ENCODE measurements at regions not wholly inside any gene's neighbourhood (a gene's known extent, or its start where the extent isn't known, plus 50 kb on each side); places are given as distances from the start of the nearest gene placed in this dataset.

GRCh38 chr6:134520181-134521115, 202.5 kb upstream of the SGK1 start:
- intact Hi-C loops (cut with DNase I), result no loop called here
- DNase-seq, result no peak

- intact Hi-C loops (cut with DNase I), result no loop called here
These were observed 201.6 kb upstream of the SGK1 start for GRCh38 chr6:134519465-134519864.

GRCh38 chr6:134517868-134518267, 200.0 kb upstream of the SGK1 start:
- DNase-seq, result no peak
- intact Hi-C loops (cut with DNase I), result no loop called here

More at GRCh38 chr6:134519465-134519864, 201.6 kb upstream of the SGK1 start:
- DNase-seq, result no peak

- DNase-seq, result peak in 5 of 10 donors; percentile 16 to 84 (median 48)
These were observed 199.3 kb upstream of the SGK1 start for GRCh38 chr6:134517145-134517658.

GRCh38 chr6:134516582-134516981, 198.7 kb upstream of the SGK1 start:
- no peak for DNase-seq
- intact Hi-C loops (cut with DNase I), result no loop called here

More at GRCh38 chr6:134517145-134517658, 199.3 kb upstream of the SGK1 start:
- intact Hi-C loops (cut with DNase I), result no loop called here

- intact Hi-C loops (cut with DNase I), result no loop called here
- DNase-seq, result no peak
These were observed 198.1 kb upstream of the SGK1 start for GRCh38 chr6:134515986-134516385.

GRCh38 chr6:134512981-134513391, 195.1 kb upstream of the SGK1 start:
- DNase-seq, result peak in 7 of 10 donors; percentile 23 to 90 (median 55)
- intact Hi-C loops (cut with DNase I), result no loop called here

- intact Hi-C loops (cut with DNase I), result no loop called here
- DNase-seq, result no peak
These were observed 194.2 kb upstream of the SGK1 start for GRCh38 chr6:134511984-134512683.

GRCh38 chr6:134510920-134511319, 193.0 kb upstream of the SGK1 start:
- intact Hi-C loops (cut with DNase I), result no loop called here
- DNase-seq, result no peak

- no peak for DNase-seq
- intact Hi-C loops (cut with DNase I), result no loop called here
These were observed 192.2 kb upstream of the SGK1 start for GRCh38 chr6:134510142-134510541.

GRCh38 chr6:134508862-134509498, 191.1 kb upstream of the SGK1 start:
- intact Hi-C loops (cut with DNase I), result no loop called here
- no peak for DNase-seq

- no peak for DNase-seq
- intact Hi-C loops (cut with DNase I), result no loop called here
These were observed 188.2 kb upstream of the SGK1 start for GRCh38 chr6:134506162-134506561.

GRCh38 chr6:134503585-134504281, 185.8 kb upstream of the SGK1 start:
- intact Hi-C loops (cut with DNase I), result no loop called here

GRCh38 chr6:134502614-134503549, 185.0 kb upstream of the SGK1 start:
- DNase-seq, result peak in 2 of 10 donors; percentile 31 to 78
- intact Hi-C loops (cut with DNase I), result no loop called here

More at GRCh38 chr6:134503585-134504281, 185.8 kb upstream of the SGK1 start:
- DNase-seq, result peak in 3 of 10 donors; percentile 24 to 84 (median 40)

GRCh38 chr6:134495890-134496248, 178.0 kb upstream of the SGK1 start:
- no peak for DNase-seq
- intact Hi-C loops (cut with DNase I), result no loop called here

GRCh38 chr6:134495203-134495889, 177.4 kb upstream of the SGK1 start:
- no peak for DNase-seq
- intact Hi-C loops (cut with DNase I), result no loop called here

GRCh38 chr6:134493789-134494188, 175.9 kb upstream of the SGK1 start:
- intact Hi-C loops (cut with DNase I), result no loop called here
- DNase-seq, result no peak

- intact Hi-C loops (cut with DNase I), result no loop called here
These were observed 173.6 kb upstream of the SGK1 start for GRCh38 chr6:134491477-134491876.

More at GRCh38 chr6:134491477-134491876, 173.6 kb upstream of the SGK1 start:
- DNase-seq, result no peak

All from posterior cingulate gyrus (tissue), 11 donors.